Mucosa of descending colon (tissue), 3 donors: ENCODE measurements at regions not wholly inside any gene's neighbourhood (a gene's known extent, or its start where the extent isn't known, plus 50 kb on each side); places are given as distances from the start of the nearest gene placed in this dataset.

Experiments
- ATAC-seq: fragments of 200-7000 bp; cut with Tn5 transposase; one replicate; pipeline ENCODE4 v1.9.1; 2020; ENCODE audit warnings: mild to moderate bottlenecking, moderate library complexity
- DNase-seq, 3 donors: peaks; one replicate each; pipeline ENCODE4 v3.0.0-alpha.2; 2020
- H3K36me3 ChIP-seq: fragments of 200-600 bp; one replicate; pipeline ENCODE4 v1.8.0; 2021; ENCODE audit warnings: low read depth, mild to moderate bottlenecking
- H3K4me1 ChIP-seq: fragments of 200-600 bp; one replicate; pipeline ENCODE4 v1.8.0; 2021; ENCODE audit warnings: low read depth, mild to moderate bottlenecking
- H3K4me3 ChIP-seq: fragments of 200-600 bp; one replicate; pipeline ENCODE4 v1.8.0; 2021; ENCODE audit warnings: mild to moderate bottlenecking
- H3K9me3 ChIP-seq: fragments of 200-600 bp; one replicate; pipeline ENCODE4 v1.8.0; 2021; ENCODE audit warnings: mild to moderate bottlenecking
- CTCF ChIP-seq: fragments of 200-600 bp; IDR thresholded peaks from one replicate; pipeline ENCODE4 v1.8.0; 2022; ENCODE audit warnings: antibody characterized with exemption, mild to moderate bottlenecking
- intact Hi-C, 2 donors: fragments of 100-400 bp; cut with DNase I in 1 of 2; cut with micrococcal nuclease in 1 of 2; formaldehyde crosslinking; loops; one replicate each; pipeline versions ENCODE4 v1.11.0 to v1.11.1; 2022; cut with DNase I, micrococcal nuclease
- donor health status: DM: no; HTN: no; CAD: no; lungs with moderate emphysema.
- donor health status: DM: no; HTN: no; CAD: no.
- donor health status: DM: no; HTN: yes; CAD: no.

GRCh38 chr15:49769225-49769624, 148.4 kb downstream of the DTWD1 start:
- Histone ChIP-seq H3K36me3 (no peaks in the 10 kb centered on the region), H3K4me1 (no peaks in the 10 kb centered on the region), H3K4me3 (no peak overlapping the region), H3K9me3 (peaks cover 14% of the 10 kb centered on the region)
- no peak for TF ChIP-seq CTCF
- no peak for ATAC-seq
- intact Hi-C loops: no loop called here
- no peak for DNase-seq

DNA sequence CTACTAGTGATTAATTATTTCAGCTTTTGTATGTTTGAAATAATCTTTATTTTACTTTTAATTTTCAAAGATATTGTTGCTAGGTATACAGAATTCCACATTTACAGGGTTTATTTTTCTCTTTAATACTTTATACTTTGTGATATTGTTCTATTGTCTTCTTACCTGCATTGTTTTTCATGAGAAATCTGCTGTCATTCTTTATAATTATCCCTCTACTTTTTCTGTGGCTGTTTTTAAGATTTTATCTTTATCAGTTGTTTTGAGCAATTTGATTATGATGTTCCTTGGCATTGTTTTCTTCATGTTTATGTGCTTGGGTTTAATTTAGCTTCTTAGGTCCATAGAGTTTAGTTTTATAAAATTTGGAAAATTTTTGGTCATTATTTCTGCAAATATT, 168.6 kb downstream of the DTWD1 start:
- DNase-seq (no peak), ATAC-seq (no peak)
- intact Hi-C loops: no loop called here
- Histone ChIP-seq H3K9me3 (peaks cover 20% of the 10 kb centered on the region), H3K4me3 (no peak overlapping the region), H3K36me3 (no peaks in the 10 kb centered on the region), H3K4me1 (no peaks in the 10 kb centered on the region)
- no peak for TF ChIP-seq CTCF

DNA sequence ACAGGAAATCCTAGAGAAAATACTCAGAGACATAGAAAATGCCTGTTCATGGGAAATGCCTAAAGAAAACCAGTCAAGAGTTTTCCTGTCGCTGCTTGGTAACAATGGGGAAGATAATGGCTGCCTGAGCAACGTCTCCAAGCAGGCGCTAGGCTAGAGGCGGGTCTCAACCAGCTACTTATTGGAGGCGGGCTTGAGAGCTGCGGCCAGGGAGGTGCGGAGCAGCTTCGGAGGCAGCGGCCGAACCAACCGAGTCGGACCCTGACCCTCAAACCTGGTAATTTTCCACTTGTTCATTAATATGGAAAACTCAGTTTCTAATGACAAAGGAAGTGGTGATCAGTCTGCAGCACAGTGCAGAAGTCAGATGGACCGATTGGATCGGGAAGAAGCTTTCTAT, 173.1 kb downstream of the DTWD1 start:
- Histone ChIP-seq H3K4me1 (no peaks in the 10 kb centered on the region), H3K9me3 (peaks cover 18% of the 10 kb centered on the region), H3K4me3 (no peak overlapping the region), H3K36me3 (no peaks in the 10 kb centered on the region)
- ATAC-seq: no peak
- intact Hi-C loops: no loop called here
- TF ChIP-seq CTCF: no peak
- no peak for DNase-seq

- intact Hi-C loops: no loop called here
- Histone ChIP-seq H3K9me3 (no peaks in the 10 kb centered on the region), H3K4me3 (no peak overlapping the region), H3K36me3 (no peaks in the 10 kb centered on the region), H3K4me1 (no peaks in the 10 kb centered on the region)
- ATAC-seq: no peak
- TF ChIP-seq CTCF: no peak
- DNase-seq: no peak
These were observed 180.9 kb downstream of the DTWD1 start for GRCh38 chr15:49801796-49802195.
